Left ventricle myocardium inferior (tissue), 1 donor: ENCODE measurements at regions not wholly inside any gene's neighbourhood (a gene's known extent, or its start where the extent isn't known, plus 50 kb on each side); places are given as distances from the start of the nearest gene placed in this dataset.

ENCODE experiments used
- DNase-seq: peaks from one replicate; pipeline ENCODE4 v3.0.0-alpha.2; 2020
- H3K27ac ChIP-seq: fragments of 200-600 bp; replicated peaks from 2 replicates; pipeline ENCODE4 v1.8.0; 2021
- H3K27me3 ChIP-seq: fragments of 200-600 bp; 2 replicates; pipeline ENCODE4 v1.8.0; 2021; ENCODE audit warnings: low read depth
- H3K36me3 ChIP-seq: fragments of 200-600 bp; 2 replicates; pipeline ENCODE4 v1.8.0; 2021
- H3K4me1 ChIP-seq: fragments of 200-600 bp; 2 replicates; pipeline ENCODE4 v1.8.0; 2021
- H3K4me3 ChIP-seq: fragments of 200-600 bp; 2 replicates; pipeline ENCODE4 v1.8.0; 2021; ENCODE audit warnings: mild to moderate bottlenecking, moderate library complexity
- H3K9me3 ChIP-seq: fragments of 200-600 bp; replicated peaks from 2 replicates; pipeline ENCODE4 v1.8.0; 2021
- intact Hi-C: fragments of 100-400 bp; cut with micrococcal nuclease; formaldehyde crosslinking; loops from one replicate; pipeline ENCODE4 v1.11.0; 2022
- TF ChIP-seq, protein P1 (sequence below): fragments of 200-600 bp; IDR thresholded peaks from 2 replicates; pipeline ENCODE4 v1.8.0; 2021; ENCODE audit warnings: antibody characterized with exemption, mild to moderate bottlenecking, borderline replicate concordance
- donor health status: DM: no; HTN: yes; CAD: no; lungs with severe emphysema.

DNA sequence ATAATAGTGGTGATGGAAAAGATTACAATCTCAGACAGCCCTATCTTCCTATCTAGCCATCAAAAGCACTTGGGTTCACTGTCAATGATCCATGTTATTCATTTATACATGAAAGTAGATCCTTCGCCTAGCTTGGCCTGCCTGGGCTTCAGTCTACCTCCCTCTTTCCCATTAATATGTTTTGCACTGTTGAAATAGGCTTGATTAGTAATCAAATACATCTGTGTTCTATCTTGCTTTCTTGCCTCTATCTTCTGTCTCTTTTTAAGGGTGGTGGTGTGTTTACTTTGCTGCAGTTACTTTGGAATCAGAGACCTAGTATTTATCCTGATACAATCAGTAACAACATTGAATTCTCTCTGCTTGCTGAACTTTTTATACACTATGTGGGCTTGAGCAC, 521.2 kb downstream of the TNS1 start:
- no peak for DNase-seq

GRCh38 chr2:217479566-217479965, 523.2 kb downstream of the TNS1 start:
- Histone ChIP-seq H3K4me1 (peaks cover 7% of the 10 kb centered on the region), H3K27me3 (no peaks in the 10 kb centered on the region), H3K4me3 (no peak overlapping the region), H3K36me3 (no peaks in the 10 kb centered on the region), H3K9me3 (no peaks in the 10 kb centered on the region), H3K27ac (no peak overlapping the region)
- no peak for DNase-seq
- TF ChIP-seq, protein P1, sequence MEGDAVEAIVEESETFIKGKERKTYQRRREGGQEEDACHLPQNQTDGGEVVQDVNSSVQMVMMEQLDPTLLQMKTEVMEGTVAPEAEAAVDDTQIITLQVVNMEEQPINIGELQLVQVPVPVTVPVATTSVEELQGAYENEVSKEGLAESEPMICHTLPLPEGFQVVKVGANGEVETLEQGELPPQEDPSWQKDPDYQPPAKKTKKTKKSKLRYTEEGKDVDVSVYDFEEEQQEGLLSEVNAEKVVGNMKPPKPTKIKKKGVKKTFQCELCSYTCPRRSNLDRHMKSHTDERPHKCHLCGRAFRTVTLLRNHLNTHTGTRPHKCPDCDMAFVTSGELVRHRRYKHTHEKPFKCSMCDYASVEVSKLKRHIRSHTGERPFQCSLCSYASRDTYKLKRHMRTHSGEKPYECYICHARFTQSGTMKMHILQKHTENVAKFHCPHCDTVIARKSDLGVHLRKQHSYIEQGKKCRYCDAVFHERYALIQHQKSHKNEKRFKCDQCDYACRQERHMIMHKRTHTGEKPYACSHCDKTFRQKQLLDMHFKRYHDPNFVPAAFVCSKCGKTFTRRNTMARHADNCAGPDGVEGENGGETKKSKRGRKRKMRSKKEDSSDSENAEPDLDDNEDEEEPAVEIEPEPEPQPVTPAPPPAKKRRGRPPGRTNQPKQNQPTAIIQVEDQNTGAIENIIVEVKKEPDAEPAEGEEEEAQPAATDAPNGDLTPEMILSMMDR, result no peak
- intact Hi-C loops, result no loop called here

More for the DNA sequence above, 521.2 kb downstream of the TNS1 start:
- Histone ChIP-seq H3K4me1 (peaks cover 7% of the 10 kb centered on the region), H3K36me3 (no peaks in the 10 kb centered on the region), H3K27ac (no peak overlapping the region), H3K27me3 (no peaks in the 10 kb centered on the region), H3K9me3 (no peaks in the 10 kb centered on the region), H3K4me3 (no peak overlapping the region)
- intact Hi-C loops, result no loop called here
- TF ChIP-seq, protein P1, result no peak

GRCh38 chr2:217478831-217479455, 523.9 kb downstream of the TNS1 start:
- Histone ChIP-seq H3K27me3 (no peaks in the 10 kb centered on the region), H3K9me3 (no peaks in the 10 kb centered on the region), H3K4me1 (peaks cover 7% of the 10 kb centered on the region), H3K36me3 (no peaks in the 10 kb centered on the region), H3K27ac (no peak overlapping the region), H3K4me3 (no peak overlapping the region)
- intact Hi-C loops, result no loop called here
- DNase-seq, result no peak
- TF ChIP-seq, protein P1, result no peak

DNA sequence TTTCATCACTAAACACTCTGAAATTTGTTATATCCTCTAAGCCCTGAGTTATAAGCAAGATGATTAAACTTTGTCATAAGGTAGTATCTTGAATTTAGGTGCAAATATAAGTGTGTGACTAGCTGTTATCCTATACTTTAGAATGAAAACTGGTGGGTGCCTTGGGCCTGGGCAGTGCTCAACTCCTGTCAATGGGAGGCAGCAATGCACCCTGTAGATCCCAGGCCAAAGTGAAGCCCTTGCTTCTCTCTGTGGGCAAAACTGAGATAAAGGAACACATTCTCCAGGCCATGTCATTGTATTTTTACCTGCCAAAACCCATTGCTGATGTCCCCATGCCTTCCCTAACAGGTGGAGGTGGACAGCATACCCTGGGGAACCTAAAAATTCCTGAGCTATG, 525.2 kb downstream of the TNS1 start:
- no peak for DNase-seq
- TF ChIP-seq, protein P1, result no peak
- Histone ChIP-seq H3K27ac (no peak overlapping the region), H3K4me3 (no peak overlapping the region), H3K27me3 (no peaks in the 10 kb centered on the region), H3K4me1 (peaks cover 7% of the 10 kb centered on the region), H3K36me3 (no peaks in the 10 kb centered on the region), H3K9me3 (no peaks in the 10 kb centered on the region)
- intact Hi-C loops, result no loop called here

- H3K36me3 ChIP-seq, result no peaks in the 10 kb centered on the region
- H3K27me3 ChIP-seq, result no peaks in the 10 kb centered on the region
- no peak overlapping the region for H3K4me3 ChIP-seq
- H3K4me1 ChIP-seq, result peaks cover 7% of the 10 kb centered on the region
- intact Hi-C loops, result no loop called here
- no peaks in the 10 kb centered on the region for H3K9me3 ChIP-seq
- TF ChIP-seq, protein P1, result no peak
- no peak for DNase-seq
- H3K27ac ChIP-seq, result no peak overlapping the region
Measured at GRCh38 chr2:217475791-217476190, 527.0 kb downstream of the TNS1 start.
